ENCODE measurements at regions not wholly inside any gene's neighbourhood (a gene's known extent, or its start where the extent isn't known, plus 50 kb on each side); places are given as distances from the start of the nearest gene placed in this dataset.
"Not testable (repeated sequence)": the region's sequence is repeated elsewhere in the genome, so short reads cannot be mapped to it uniquely, and the experiment has no call there.

- Histone ChIP-seq H3K27me3 (no peaks in the 10 kb centered on the region), H3K4me3 (no peak overlapping the region), H3K4me1 (no peaks in the 10 kb centered on the region), H3K9me3 (no peaks in the 10 kb centered on the region), H3K36me3 (no peaks in the 10 kb centered on the region), H3K27ac (no peak overlapping the region)
- no peak for DNase-seq
- TF ChIP-seq CTCF (IDR thresholded peaks at IDR 0.05) = no peak
- TF ChIP-seq POLR2A (IDR thresholded peaks at IDR 0.05) = no peak
- intact Hi-C loops (cut with DNase I; ENCODE audit: low total_unique reads) = no loop called here
Observed at GRCh38 chr14:105908006-105908405, 381.6 kb downstream of the TMEM121 start.

- intact Hi-C loops (cut with DNase I; ENCODE audit: low total_unique reads) = no loop called here
- no peaks in the 10 kb centered on the region for H3K4me1 ChIP-seq
- no peaks in the 10 kb centered on the region for H3K9me3 ChIP-seq
- H3K27me3 ChIP-seq = no peaks in the 10 kb centered on the region
- DNase-seq = no peak
- H3K27ac ChIP-seq = no peak overlapping the region
- no peak overlapping the region for H3K4me3 ChIP-seq
- TF ChIP-seq POLR2A (IDR thresholded peaks at IDR 0.05) (no peak), CTCF (IDR thresholded peaks at IDR 0.05) (no peak)
- H3K36me3 ChIP-seq = no peaks in the 10 kb centered on the region
Observed at GRCh38 chr14:105908481-105908911, 382.1 kb downstream of the TMEM121 start.

- Histone ChIP-seq H3K9me3 (no peaks in the 10 kb centered on the region), H3K36me3 (no peaks in the 10 kb centered on the region), H3K27me3 (no peaks in the 10 kb centered on the region), H3K4me1 (no peaks in the 10 kb centered on the region), H3K27ac (no peak overlapping the region), H3K4me3 (no peak overlapping the region)
- intact Hi-C loops (cut with DNase I; ENCODE audit: low total_unique reads) = no loop called here
- no peak for TF ChIP-seq POLR2A (IDR thresholded peaks at IDR 0.05)
- no peak for TF ChIP-seq CTCF (IDR thresholded peaks at IDR 0.05)
- DNase-seq = no peak
Observed at GRCh38 chr14:105909046-105909827, 382.9 kb downstream of the TMEM121 start.

- DNase-seq; H3K36me3 ChIP-seq; H3K9me3 ChIP-seq; intact Hi-C loops (cut with DNase I; ENCODE audit: low total_unique reads); H3K4me1 ChIP-seq; H3K27ac ChIP-seq; H3K4me3 ChIP-seq; H3K27me3 ChIP-seq: not testable (repeated sequence)
Observed at GRCh38 chr14:105909828-105910120, 383.4 kb downstream of the TMEM121 start.

GRCh38 chr14:105910426-105910825 is 384.0 kb downstream of the TMEM121 start:
- no peaks in the 10 kb centered on the region for H3K27me3 ChIP-seq
- no peak overlapping the region for H3K27ac ChIP-seq
- H3K36me3 ChIP-seq = no peaks in the 10 kb centered on the region
- intact Hi-C loops (cut with DNase I; ENCODE audit: low total_unique reads) = no loop called here
- DNase-seq = no peak
- TF ChIP-seq POLR2A (IDR thresholded peaks at IDR 0.05) (no peak), CTCF (IDR thresholded peaks at IDR 0.05) (no peak)
- no peak overlapping the region for H3K4me3 ChIP-seq
- no peaks in the 10 kb centered on the region for H3K9me3 ChIP-seq
- H3K4me1 ChIP-seq = no peaks in the 10 kb centered on the region
